ENCODE measurements at regions not wholly inside any gene's neighbourhood (a gene's known extent, or its start where the extent isn't known, plus 50 kb on each side); places are given as distances from the start of the nearest gene placed in this dataset.

GRCh38 chr10:36375107-36375506 lies 733.0 kb upstream of the FZD8 start:
- Mint-ChIP-seq H3K9me3 (peaks cover 3% of the 10 kb centered on the region), H3K4me3 (no peak overlapping the region), H3K36me3 (no peaks in the 10 kb centered on the region), H3K27ac (no peak overlapping the region), H3K4me1 (no peaks in the 10 kb centered on the region), H3K27me3 (no peaks in the 10 kb centered on the region)
- DNase-seq, result no peak
- CTCF ChIA-PET, result no interaction called here

DNA sequence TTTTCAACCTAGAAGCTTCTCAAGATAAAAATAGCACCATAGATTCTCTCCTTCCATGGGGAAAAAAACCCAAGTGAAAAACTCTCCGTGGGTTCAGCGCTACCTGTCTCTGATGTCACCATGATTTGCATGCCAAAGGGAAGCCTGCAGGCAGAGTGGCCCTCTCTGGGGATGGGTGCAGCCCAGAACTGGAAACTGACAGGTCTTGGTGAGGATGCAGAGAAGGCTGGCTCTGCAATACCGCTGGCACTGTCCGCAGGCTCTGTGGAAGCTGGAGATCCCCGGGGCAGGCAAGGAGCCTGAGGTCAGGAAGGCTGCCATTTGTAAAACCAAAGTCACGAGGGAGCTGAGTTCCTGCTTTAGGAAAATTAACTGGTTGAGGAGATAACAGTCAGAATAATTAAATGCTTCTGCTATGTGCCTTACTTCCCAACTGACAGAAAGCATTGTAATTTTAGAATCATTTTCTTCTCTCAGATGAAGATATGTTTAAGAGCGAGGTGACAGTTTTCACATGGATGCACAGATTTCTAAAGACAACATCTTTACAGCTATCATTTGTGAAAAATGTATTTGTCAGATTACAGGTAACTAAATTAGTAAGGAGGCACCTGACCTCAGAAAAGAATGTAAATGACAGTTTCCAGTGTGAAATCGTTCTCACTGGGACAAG lies 731.5 kb upstream of the FZD8 start:
- Mint-ChIP-seq H3K9me3 (peaks cover 2% of the 10 kb centered on the region), H3K36me3 (no peaks in the 10 kb centered on the region), H3K27ac (no peak overlapping the region), H3K4me3 (no peak overlapping the region), H3K4me1 (no peaks in the 10 kb centered on the region), H3K27me3 (no peaks in the 10 kb centered on the region)
- no peak for DNase-seq
- CTCF ChIA-PET, result no interaction called here

DNA sequence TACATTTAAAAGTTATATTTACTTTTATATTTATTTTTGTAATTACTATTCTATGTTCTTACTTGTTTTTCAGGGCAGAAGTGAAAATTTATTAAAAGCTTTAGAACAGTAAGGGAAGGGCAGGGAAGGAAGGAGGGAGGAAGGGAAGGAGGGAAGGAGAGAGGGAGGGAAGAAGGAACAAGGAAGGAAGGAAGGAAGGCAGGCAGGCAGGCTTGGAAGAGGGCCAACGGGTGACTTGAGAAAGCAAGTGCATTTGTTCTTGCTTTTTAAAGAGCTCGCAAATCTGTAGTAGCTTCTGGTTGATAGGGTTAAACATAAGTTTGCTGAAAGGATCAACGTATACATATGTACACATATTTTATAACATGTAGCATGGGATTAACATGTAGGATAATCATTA lies 725.3 kb upstream of the FZD8 start:
- H3K27me3 Mint-ChIP-seq, result no peaks in the 10 kb centered on the region
- DNase-seq, result no peak
- CTCF ChIA-PET, result interaction anchor here (0.6 kb wide), 1 partner anchor 94 kb away, joined by 3 read pairs; no protein-coding TSS in a partner anchor
- H3K4me3 Mint-ChIP-seq, result no peak overlapping the region
- no peak overlapping the region for H3K27ac Mint-ChIP-seq
- H3K4me1 Mint-ChIP-seq, result no peaks in the 10 kb centered on the region
- H3K9me3 Mint-ChIP-seq, result peaks cover 5% of the 10 kb centered on the region
- no peaks in the 10 kb centered on the region for H3K36me3 Mint-ChIP-seq

DNA sequence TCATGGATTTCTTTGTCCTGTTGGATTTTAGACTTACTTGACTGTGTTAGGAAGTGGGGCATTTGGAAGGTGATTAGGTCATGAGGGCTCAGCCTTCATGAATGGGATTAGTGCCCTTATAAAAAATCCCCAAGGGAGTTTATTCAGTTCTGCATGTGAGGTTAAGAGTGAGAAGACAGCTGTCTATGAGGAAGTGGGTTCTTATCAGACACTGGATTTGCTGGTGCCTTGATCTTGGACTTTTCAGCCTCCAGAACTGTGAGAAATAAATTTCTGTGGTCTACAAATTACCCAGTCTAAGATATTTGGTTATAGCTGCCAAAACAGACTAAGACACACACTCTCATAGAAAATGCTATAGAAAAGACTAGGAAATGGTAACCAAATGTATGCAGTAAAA lies 724.7 kb upstream of the FZD8 start:
- H3K27ac Mint-ChIP-seq, result no peak overlapping the region
- peaks cover 5% of the 10 kb centered on the region for H3K9me3 Mint-ChIP-seq
- DNase-seq, result no peak
- CTCF ChIA-PET, result no interaction called here
- no peaks in the 10 kb centered on the region for H3K4me1 Mint-ChIP-seq
- no peaks in the 10 kb centered on the region for H3K27me3 Mint-ChIP-seq
- H3K4me3 Mint-ChIP-seq, result no peak overlapping the region
- H3K36me3 Mint-ChIP-seq, result no peaks in the 10 kb centered on the region

- CTCF ChIA-PET, result no interaction called here
- no peak for DNase-seq
- H3K36me3 Mint-ChIP-seq, result no peaks in the 10 kb centered on the region
- no peaks in the 10 kb centered on the region for H3K27me3 Mint-ChIP-seq
- no peak overlapping the region for H3K27ac Mint-ChIP-seq
- H3K4me1 Mint-ChIP-seq, result no peaks in the 10 kb centered on the region
- H3K4me3 Mint-ChIP-seq, result no peak overlapping the region
- peaks cover 5% of the 10 kb centered on the region for H3K9me3 Mint-ChIP-seq
Measured at GRCh38 chr10:36366065-36366464, 724.0 kb upstream of the FZD8 start.

- Mint-ChIP-seq H3K27ac (no peak overlapping the region), H3K36me3 (no peaks in the 10 kb centered on the region), H3K9me3 (peaks cover 14% of the 10 kb centered on the region), H3K4me1 (no peaks in the 10 kb centered on the region), H3K27me3 (no peaks in the 10 kb centered on the region), H3K4me3 (no peak overlapping the region)
- CTCF ChIA-PET, result no interaction called here
- no peak for DNase-seq
Measured at GRCh38 chr10:36362257-36362656, 720.2 kb upstream of the FZD8 start.

DNA sequence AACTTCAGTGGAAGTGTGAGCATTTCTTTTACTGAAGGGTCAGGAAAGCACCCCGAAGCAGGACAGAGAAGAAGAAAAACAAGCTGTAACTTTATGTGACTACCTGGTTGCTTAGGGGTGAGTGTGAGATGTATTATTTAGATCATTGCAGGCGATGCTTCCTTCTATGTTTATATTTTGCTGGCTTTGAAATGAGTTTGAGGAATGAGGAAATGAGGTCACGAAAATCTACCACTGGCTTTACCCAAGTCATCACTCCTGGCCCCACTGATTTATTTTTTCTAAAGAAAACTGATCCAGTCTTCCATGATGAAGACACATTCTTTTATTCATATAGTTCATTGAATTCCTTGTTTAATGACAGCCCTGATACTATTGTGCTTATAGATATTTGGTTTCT lies 716.6 kb upstream of the FZD8 start:
- no peak for DNase-seq
- CTCF ChIA-PET, result no interaction called here
- H3K36me3 Mint-ChIP-seq, result no peaks in the 10 kb centered on the region
- H3K27ac Mint-ChIP-seq, result no peak overlapping the region
- peaks cover 18% of the 10 kb centered on the region for H3K9me3 Mint-ChIP-seq
- H3K4me3 Mint-ChIP-seq, result no peak overlapping the region
- no peaks in the 10 kb centered on the region for H3K27me3 Mint-ChIP-seq
- H3K4me1 Mint-ChIP-seq, result no peaks in the 10 kb centered on the region

DNA sequence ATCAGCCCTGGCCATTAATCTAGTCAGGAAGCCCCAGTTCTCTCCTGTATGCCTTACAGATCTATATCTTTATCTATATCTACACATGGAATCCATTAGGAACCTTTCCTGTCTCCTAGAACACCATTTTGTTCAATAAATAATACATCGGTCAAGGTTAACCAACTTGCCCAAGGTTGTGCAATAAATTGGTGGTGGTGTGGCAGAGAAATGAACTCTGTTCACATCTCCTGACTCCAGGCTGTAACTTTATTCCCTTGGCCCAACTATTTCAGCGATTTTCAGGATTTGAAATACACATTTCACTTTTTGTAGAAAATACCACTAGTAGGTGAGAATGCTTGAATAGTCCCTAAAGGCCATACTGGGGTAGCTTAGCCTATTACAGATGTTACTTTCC lies 712.5 kb upstream of the FZD8 start:
- CTCF ChIA-PET, result no interaction called here
- peaks cover 34% of the 10 kb centered on the region for H3K9me3 Mint-ChIP-seq
- no peaks in the 10 kb centered on the region for H3K27me3 Mint-ChIP-seq
- H3K4me1 Mint-ChIP-seq, result no peaks in the 10 kb centered on the region
- no peaks in the 10 kb centered on the region for H3K36me3 Mint-ChIP-seq
- H3K4me3 Mint-ChIP-seq, result no peak overlapping the region
- DNase-seq, result no peak
- H3K27ac Mint-ChIP-seq, result no peak overlapping the region

DNA sequence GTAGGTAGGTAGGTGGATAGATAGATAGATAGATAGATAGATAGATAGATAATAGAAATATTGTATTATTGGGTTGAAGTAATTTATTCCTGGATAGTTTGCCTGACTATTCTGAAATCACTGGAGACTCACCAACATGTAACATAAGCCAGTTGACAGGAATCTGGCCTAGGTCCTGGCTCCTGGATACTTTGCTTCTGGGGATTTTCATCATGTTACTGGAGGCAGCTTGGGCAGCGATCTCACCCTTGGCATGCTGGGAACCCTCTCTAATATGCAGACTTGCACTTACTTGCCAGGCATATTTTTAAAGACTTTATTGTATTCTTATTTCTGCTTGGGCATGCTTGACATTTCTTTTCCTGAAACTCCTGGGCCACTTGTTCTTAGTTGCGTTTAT lies 709.1 kb upstream of the FZD8 start:
- Mint-ChIP-seq H3K27me3 (no peaks in the 10 kb centered on the region), H3K36me3 (no peaks in the 10 kb centered on the region), H3K27ac (no peak overlapping the region), H3K4me3 (no peak overlapping the region), H3K4me1 (no peaks in the 10 kb centered on the region), H3K9me3 (peaks cover 28% of the 10 kb centered on the region)
- CTCF ChIA-PET, result no interaction called here
- no peak for DNase-seq

- DNase-seq, result no peak
- H3K9me3 Mint-ChIP-seq, result peaks cover 25% of the 10 kb centered on the region
- H3K36me3 Mint-ChIP-seq, result no peaks in the 10 kb centered on the region
- no peaks in the 10 kb centered on the region for H3K27me3 Mint-ChIP-seq
- no peak overlapping the region for H3K4me3 Mint-ChIP-seq
- CTCF ChIA-PET, result no interaction called here
- H3K27ac Mint-ChIP-seq, result no peak overlapping the region
- no peaks in the 10 kb centered on the region for H3K4me1 Mint-ChIP-seq
Measured at GRCh38 chr10:36349445-36350078, 707.5 kb upstream of the FZD8 start.

GRCh38 chr10:36345807-36346206 lies 703.7 kb upstream of the FZD8 start:
- Mint-ChIP-seq H3K27me3 (no peaks in the 10 kb centered on the region), H3K27ac (no peak overlapping the region), H3K4me1 (no peaks in the 10 kb centered on the region), H3K36me3 (no peaks in the 10 kb centered on the region), H3K9me3 (peaks cover 21% of the 10 kb centered on the region), H3K4me3 (no peak overlapping the region)
- CTCF ChIA-PET, result no interaction called here
- DNase-seq, result no peak

- Mint-ChIP-seq H3K36me3 (no peaks in the 10 kb centered on the region), H3K4me1 (no peaks in the 10 kb centered on the region), H3K9me3 (peaks cover 18% of the 10 kb centered on the region), H3K4me3 (no peak overlapping the region), H3K27me3 (no peaks in the 10 kb centered on the region), H3K27ac (no peak overlapping the region)
- DNase-seq, result no peak
- CTCF ChIA-PET, result no interaction called here
Measured at GRCh38 chr10:36345175-36345533, 703.1 kb upstream of the FZD8 start.

DNA sequence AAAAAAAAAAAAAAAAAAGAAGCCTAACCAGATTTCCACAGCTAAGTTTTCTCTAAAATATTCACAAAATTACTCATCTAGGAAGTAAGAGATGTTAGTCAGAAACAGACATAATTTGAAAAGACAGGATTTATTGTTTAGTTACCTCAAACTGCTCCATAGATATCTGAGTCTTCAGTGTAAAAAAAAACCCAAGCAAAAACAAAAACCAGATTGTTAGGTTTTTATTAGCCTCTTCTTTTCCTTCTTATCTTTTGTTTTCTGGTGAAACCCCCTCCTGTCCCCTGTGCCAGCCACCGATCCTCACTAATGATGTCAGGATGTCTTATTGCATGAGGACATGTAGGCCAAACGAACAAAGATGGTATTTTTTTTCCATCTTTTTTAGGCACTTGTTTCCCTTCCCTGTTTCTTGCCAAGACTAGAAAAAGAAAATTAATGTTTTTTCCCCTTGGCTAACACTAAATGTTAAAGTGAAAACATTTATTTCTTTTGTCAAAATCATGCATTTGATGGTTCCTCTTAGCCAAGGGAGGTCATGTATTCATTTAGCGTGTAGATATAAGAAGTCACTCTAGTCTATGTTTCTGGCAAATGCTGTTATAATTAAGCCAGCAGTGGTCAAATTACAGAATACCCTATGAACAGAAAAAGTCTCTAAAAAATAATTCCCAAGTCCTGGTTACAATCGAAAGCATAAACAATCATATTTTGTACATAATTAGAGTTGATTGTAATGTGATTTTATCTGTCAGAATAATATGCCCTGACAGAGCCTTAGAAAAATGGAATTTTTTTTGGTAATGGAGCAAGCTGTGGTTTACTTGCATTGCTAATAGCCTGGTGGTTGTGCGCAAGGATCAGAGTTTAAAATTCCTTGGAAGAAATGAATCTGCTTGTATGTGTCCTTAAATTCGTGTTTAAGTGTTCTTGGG lies 702.4 kb upstream of the FZD8 start:
- Mint-ChIP-seq H3K4me3 (no peak overlapping the region), H3K27me3 (no peaks in the 10 kb centered on the region), H3K4me1 (no peaks in the 10 kb centered on the region), H3K27ac (no peak overlapping the region), H3K36me3 (no peaks in the 10 kb centered on the region), H3K9me3 (peaks cover 15% of the 10 kb centered on the region)
- CTCF ChIA-PET, result no interaction called here
- DNase-seq, result no peak

GRCh38 chr10:36342781-36343180 lies 700.7 kb upstream of the FZD8 start:
- H3K36me3 Mint-ChIP-seq, result no peaks in the 10 kb centered on the region
- CTCF ChIA-PET, result no interaction called here
- H3K4me1 Mint-ChIP-seq, result no peaks in the 10 kb centered on the region
- no peaks in the 10 kb centered on the region for H3K27me3 Mint-ChIP-seq
- H3K4me3 Mint-ChIP-seq, result no peak overlapping the region
- DNase-seq, result no peak
- H3K27ac Mint-ChIP-seq, result no peak overlapping the region
- H3K9me3 Mint-ChIP-seq, result peaks cover 15% of the 10 kb centered on the region

DNA sequence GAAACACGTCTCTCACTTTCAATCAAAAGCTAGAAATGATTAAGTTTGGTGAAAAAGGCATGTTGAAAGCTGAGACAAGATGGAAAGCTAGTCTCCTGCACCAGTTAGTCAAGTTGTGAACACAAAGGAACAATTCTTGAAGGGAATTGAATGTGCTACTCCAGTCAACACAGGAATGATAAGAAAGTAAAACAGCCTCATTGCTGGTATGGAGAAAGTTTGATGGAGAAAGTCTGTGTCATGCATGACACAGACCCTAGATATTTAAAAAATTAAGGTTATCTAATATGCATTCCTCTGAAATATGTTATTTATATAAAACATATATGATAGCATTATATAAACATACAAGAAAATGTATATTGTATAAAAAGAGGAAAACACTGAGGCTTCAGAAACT lies 699.4 kb upstream of the FZD8 start:
- Mint-ChIP-seq H3K4me1 (no peaks in the 10 kb centered on the region), H3K27me3 (no peaks in the 10 kb centered on the region), H3K27ac (no peak overlapping the region), H3K9me3 (peaks cover 14% of the 10 kb centered on the region), H3K36me3 (no peaks in the 10 kb centered on the region), H3K4me3 (no peak overlapping the region)
- no peak for DNase-seq
- CTCF ChIA-PET, result no interaction called here

Measured in activated naive CD4-positive, alpha-beta T cell treated with anti-CD3 and anti-CD28 coated beads, Interleukin-2, amount 10 ng/mL, durations not matched to agents 7 days and 5 days (primary cell).